Right ventricle myocardium inferior (tissue), 1 donor: ENCODE measurements at regions not wholly inside any gene's neighbourhood (a gene's known extent, or its start where the extent isn't known, plus 50 kb on each side); places are given as distances from the start of the nearest gene placed in this dataset.
A peak's percentile ranks its signal among the peaks of the same experiment; 100 is the strongest.

Experiments used
- ATAC-seq: fragments of 200-7000 bp; cut with Tn5 transposase; one replicate; pipeline ENCODE4 v1.9.1; 2020; ENCODE audit warnings: mild to moderate bottlenecking, moderate library complexity
- DNase-seq: peaks from one replicate; pipeline ENCODE4 v3.0.0; 2021; ENCODE audit errors: missing footprints
- intact Hi-C: fragments of 100-400 bp; cut with DNase I; formaldehyde crosslinking; loops from one replicate; pipeline ENCODE4 v1.11.0; 2022
- donor health status: DM: no; HTN: yes; CAD: no; lungs with severe emphysema.

- peak; percentile 97 for ATAC-seq
- intact Hi-C loops: loop anchor here (1.0 to 5.0 kb wide), 5 partner anchors 24 to 260 kb away; no protein-coding TSS in a partner anchor
- peak; percentile 94 for DNase-seq
Measured at GRCh38 chr1:181142096-181142958, 53.8 kb downstream of the IER5 start.

DNA sequence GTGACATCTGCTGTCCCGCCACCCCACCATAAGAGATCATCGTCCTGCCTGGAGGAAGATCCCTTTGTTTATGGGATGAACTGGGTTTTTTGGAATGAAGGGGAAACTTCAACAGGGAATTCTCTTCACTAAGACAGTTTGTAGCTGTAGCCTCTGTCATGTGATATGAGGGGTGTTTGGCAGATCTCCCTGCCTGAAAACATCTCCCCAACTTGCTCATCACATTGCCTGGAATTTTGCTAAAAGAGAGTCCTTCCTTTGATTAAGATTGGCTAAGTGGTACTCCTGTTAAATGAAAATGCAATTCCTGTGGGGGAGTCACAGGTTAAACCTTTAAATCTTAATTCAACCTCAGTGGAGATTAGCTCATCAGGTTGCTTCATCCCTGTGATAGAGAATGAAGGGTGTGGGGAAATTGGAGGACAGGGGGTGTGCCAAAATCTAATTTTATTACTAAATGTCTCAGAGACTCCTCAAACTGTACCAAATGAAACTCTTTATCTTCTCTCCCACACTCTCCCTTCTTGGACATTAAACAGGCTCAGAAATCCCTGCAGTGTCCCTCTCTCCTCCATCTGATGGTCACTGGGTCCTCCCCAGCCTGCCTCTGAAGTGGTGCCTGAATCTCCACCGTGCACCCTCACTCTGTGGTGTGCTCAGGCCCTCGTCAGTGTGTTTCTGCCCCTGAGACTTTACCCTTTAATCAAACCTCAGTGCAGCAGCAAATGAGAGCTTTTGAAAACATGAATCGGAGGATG lies 54.8 kb downstream of the IER5 start:
- ATAC-seq (no peak), DNase-seq (no peak)
- intact Hi-C loops: loop anchor here (2.0 to 5.0 kb wide), 2 partner anchors 36 to 58 kb away; no protein-coding TSS in a partner anchor

DNA sequence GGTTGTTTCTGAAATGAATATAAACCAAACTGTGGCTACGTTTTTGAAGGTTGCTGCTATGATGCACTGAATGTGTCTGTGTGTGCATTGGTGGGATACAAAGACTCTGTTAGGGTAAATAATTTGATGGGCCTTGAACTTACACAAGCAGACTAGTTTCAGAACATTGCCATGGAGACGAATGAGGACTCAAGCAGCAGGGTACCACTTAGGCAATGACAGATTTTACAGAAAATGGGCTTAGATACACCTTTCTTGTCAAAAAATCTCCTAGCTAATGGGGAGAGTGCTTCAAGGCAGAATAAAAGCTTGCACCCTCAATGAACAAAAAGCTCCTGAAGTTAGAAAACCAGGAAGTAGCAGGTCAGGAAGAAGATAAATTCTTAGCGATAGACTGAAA lies 55.7 kb downstream of the IER5 start:
- ATAC-seq: no peak
- no peak for DNase-seq
- intact Hi-C loops: loop anchor here (5.0 kb wide), 1 partner anchor 37 kb away; no protein-coding TSS in a partner anchor

- intact Hi-C loops: no loop called here
- ATAC-seq (no peak), DNase-seq (no peak)
Measured at GRCh38 chr1:181148636-181149035, 60.1 kb downstream of the IER5 start.

- intact Hi-C loops: loop anchor here (5.0 kb wide), 1 partner anchor 222 kb away; no protein-coding TSS in a partner anchor
- no peak for DNase-seq
- no peak for ATAC-seq
Measured at GRCh38 chr1:181149326-181150125, 61.0 kb downstream of the IER5 start.

DNA sequence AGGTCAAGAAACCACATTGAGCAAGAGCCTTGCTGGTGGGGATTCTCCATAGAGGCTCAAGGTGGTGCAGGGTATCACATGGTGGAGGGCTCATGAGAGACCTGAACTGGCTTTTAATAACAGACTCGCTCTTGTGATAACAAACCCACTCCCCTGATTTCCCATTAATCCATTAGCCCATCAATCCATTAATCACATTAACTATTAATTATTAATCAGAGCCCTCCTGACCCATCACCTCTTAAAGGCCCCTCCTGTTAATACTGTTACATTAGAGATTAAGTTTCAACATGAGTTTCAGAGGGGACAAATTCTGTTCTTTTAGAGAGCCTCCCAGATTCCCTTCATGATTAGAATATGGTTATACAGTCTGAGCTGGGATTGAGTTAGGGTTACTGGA lies 61.8 kb downstream of the IER5 start:
- DNase-seq: no peak
- intact Hi-C loops: loop anchor here (5.0 kb wide), 1 partner anchor 223 kb away; no protein-coding TSS in a partner anchor

GRCh38 chr1:181150842-181151241 lies 62.3 kb downstream of the IER5 start:
- no peak for ATAC-seq
- no peak for DNase-seq
- intact Hi-C loops: loop anchor here (5.0 kb wide), 1 partner anchor 224 kb away; no protein-coding TSS in a partner anchor

More for the DNA sequence above, 61.8 kb downstream of the IER5 start:
- no peak for ATAC-seq

DNA sequence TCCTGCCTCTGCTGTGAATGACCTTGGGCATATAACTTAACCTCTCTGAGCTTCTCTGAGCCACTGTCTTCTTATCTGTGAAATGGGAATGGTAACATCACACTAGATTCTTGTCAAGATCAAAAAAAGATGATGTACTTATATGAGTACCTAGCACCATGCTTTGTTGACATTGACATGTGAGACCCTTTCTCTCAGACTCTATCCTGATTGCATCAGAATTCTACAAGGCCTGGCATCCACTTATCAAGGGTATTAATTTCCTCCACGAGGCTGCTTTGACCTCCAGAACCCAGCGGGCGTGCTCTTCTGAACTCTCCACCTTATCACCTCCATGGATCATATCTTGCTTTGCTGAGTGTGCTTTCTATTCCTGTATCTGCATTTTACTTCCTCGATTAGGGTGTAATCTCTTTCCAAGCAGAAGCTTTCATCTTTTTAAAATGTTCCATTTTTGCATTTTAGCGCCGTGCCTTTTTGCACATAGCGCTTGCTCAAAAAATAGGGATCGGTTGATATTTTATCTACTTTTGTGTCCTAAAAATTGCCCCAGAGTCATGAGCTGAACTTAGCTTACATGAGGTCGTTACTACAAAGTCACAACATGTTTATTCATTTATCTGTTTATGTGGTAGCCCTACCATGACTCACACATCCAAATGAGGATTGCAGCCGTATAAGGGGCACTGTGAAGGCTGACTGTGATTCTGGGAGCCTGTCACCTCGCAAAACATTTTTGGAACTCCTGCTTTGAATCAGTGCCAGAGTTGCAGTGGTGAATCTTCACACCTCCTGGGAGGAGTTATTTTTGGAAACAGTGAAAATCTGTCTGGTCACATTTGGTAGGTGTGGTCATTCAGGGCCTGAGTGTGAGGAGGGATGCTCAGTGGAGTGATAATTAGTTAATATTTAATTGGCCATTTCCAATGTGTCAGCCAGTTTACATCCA lies 63.2 kb downstream of the IER5 start:
- DNase-seq: no peak
- intact Hi-C loops: loop anchor here (2.0 to 5.0 kb wide), 2 partner anchors 63 to 224 kb away; partner anchors contain the start of gene IER5
- ATAC-seq: peak; percentile 78

GRCh38 chr1:181152892-181153633 lies 64.6 kb downstream of the IER5 start:
- ATAC-seq (peak; percentile 95), DNase-seq (peak; percentile 93)
- intact Hi-C loops: loop anchor here (2.0 to 5.0 kb wide), 2 partner anchors 64 to 226 kb away; partner anchors contain the start of gene IER5

DNA sequence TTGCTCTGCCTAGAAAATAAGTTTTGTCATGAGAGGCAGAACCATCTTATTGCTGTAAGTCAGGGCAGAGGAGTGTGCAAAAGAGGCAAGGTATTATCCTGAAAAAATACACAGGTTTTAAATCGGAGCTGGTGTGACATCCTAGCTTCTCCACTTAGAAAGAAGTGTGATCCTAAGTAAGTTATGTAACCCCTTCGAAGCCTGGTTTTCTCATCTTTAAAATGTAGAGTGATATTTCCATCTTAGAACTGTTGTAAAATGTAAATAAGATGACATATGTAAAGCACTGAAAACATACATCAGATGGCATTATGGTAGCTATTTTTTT lies 65.1 kb downstream of the IER5 start:
- DNase-seq (no peak), ATAC-seq (no peak)
- intact Hi-C loops: loop anchor here (2.0 to 5.0 kb wide), 2 partner anchors 65 to 226 kb away; partner anchors contain the start of gene IER5

GRCh38 chr1:181155339-181155738 lies 66.8 kb downstream of the IER5 start:
- intact Hi-C loops: no loop called here
- DNase-seq: no peak

DNA sequence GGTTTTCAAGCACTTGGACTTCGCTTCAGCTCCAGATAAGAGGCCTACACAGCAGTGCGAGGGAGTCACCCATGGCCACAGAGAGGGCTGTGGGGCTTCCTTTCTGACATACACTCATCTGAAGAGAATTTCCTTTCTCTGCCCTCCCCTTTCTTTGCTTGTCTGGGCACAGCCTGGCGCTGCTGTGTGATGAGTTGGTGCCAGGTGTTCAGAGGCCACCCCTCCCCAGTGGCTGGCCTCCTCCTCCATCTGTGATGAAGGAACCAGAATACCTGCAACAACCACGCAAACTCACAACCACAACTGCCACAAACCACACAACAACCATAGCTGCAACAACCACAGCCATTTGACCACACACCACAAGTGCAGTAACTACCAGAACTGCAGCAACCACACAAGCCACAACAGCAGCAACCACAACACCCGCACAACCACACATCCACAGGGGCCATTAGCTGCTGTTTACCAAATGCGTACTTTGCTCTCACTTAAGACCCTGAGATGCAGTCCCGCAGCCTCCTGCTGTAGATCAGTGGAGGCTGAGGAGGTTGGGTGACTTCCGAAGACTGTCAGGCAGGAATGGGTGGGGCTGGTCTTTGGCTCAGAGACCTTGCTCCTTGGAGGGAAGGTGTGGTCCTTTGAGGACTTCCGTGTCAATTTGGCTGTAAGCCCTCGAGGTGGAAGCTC lies 71.1 kb downstream of the IER5 start:
- ATAC-seq: peak; percentile 30
- intact Hi-C loops: loop anchor here (10.0 kb wide), 1 partner anchor 645 kb away; no protein-coding TSS in a partner anchor
- DNase-seq: no peak

More at GRCh38 chr1:181155339-181155738, 66.8 kb downstream of the IER5 start:
- ATAC-seq: no peak

- DNase-seq (no peak), ATAC-seq (no peak)
- intact Hi-C loops: loop anchor here (10.0 kb wide), 1 partner anchor 646 kb away; no protein-coding TSS in a partner anchor
Measured at GRCh38 chr1:181160322-181160721, 71.8 kb downstream of the IER5 start.

- intact Hi-C loops: loop anchor here (10.0 kb wide), 1 partner anchor 646 kb away; no protein-coding TSS in a partner anchor
- ATAC-seq (no peak), DNase-seq (no peak)
Measured at GRCh38 chr1:181160998-181161870, 72.7 kb downstream of the IER5 start.

DNA sequence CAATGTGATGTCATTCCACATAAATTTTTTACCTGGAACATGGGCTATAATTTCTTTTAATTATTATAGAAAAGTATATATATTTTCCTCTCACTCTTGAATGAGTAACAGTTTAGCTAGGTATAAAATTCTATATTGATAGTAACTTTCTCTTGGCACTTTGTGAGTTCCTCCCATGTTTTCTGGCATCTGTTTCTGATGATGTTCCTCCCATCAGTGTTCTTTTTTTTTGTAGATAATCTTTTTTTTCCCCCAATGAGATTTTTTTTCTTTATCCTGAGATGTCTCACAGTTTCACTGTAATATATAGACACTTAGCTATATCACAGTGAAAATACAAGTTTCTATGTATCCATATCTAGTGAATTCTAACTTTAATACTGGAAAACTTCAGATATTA lies 75.2 kb downstream of the IER5 start:
- ATAC-seq: no peak
- intact Hi-C loops: loop anchor here (10.0 kb wide), 1 partner anchor 649 kb away; no protein-coding TSS in a partner anchor
- no peak for DNase-seq
